ENCODE measurements at regions not wholly inside any gene's neighbourhood (a gene's known extent, or its start where the extent isn't known, plus 50 kb on each side); places are given as distances from the start of the nearest gene placed in this dataset.

- no peak for DNase-seq
- H3K4me3 ChIP-seq (ENCODE audit: low read length): no peak overlapping the region
- no peak overlapping the region for H2BK15ac ChIP-seq (replicated peaks; ENCODE audit: low read depth)
- no peak overlapping the region for H3K27ac ChIP-seq (ENCODE audit: low read depth, low read length)
- no peak overlapping the region for H3K18ac ChIP-seq (ENCODE audit: low read length)
- H4K5ac ChIP-seq (ENCODE audit: low read length): no peak overlapping the region
- no peak overlapping the region for H2BK5ac ChIP-seq (ENCODE audit: low read length)
- no peak overlapping the region for H3K56ac ChIP-seq (ENCODE audit: low read length)
- H4K8ac ChIP-seq (ENCODE audit: low read depth, low read length): no peak overlapping the region
- no peak overlapping the region for H2AK5ac ChIP-seq (ENCODE audit: low read length)
- H3K36me3 ChIP-seq (ENCODE audit: control insufficient read depth, insufficient read depth, low read length): no peaks in the 10 kb centered on the region
- H3K79me2 ChIP-seq (ENCODE audit: control insufficient read depth, insufficient read depth, low read length): no peaks in the 10 kb centered on the region
- H3K4ac ChIP-seq (ENCODE audit: low read depth, low read length): no peak overlapping the region
- H3K23ac ChIP-seq (ENCODE audit: low read length): no peak overlapping the region
- no peaks in the 10 kb centered on the region for H3K79me1 ChIP-seq (ENCODE audit: low read length)
- no peak overlapping the region for H2BK120ac ChIP-seq (ENCODE audit: low read depth, low read length)
- H3K27me3 ChIP-seq (ENCODE audit: insufficient read depth, low read length, poor library complexity): no peaks in the 10 kb centered on the region
- H3K9ac ChIP-seq (ENCODE audit: low read length): no peak overlapping the region
- no peaks in the 10 kb centered on the region for H3K4me1 ChIP-seq (ENCODE audit: control insufficient read depth, low read depth, low read length)
- no peak overlapping the region for H3K4me2 ChIP-seq (ENCODE audit: low read length)
Observed at GRCh38 chr4:64846417-64846816, 437.2 kb upstream of the TECRL start.

GRCh38 chr4:64829749-64830148 is 420.5 kb upstream of the TECRL start:
- H3K79me1 ChIP-seq (ENCODE audit: low read length): no peaks in the 10 kb centered on the region
- no peak overlapping the region for H2BK5ac ChIP-seq (ENCODE audit: low read length)
- no peak overlapping the region for H4K8ac ChIP-seq (ENCODE audit: low read depth, low read length)
- no peak overlapping the region for H3K27ac ChIP-seq (ENCODE audit: low read depth, low read length)
- H3K4me1 ChIP-seq (ENCODE audit: control insufficient read depth, low read depth, low read length): no peaks in the 10 kb centered on the region
- H4K5ac ChIP-seq (ENCODE audit: low read length): no peak overlapping the region
- H3K18ac ChIP-seq (ENCODE audit: low read length): no peak overlapping the region
- no peaks in the 10 kb centered on the region for H3K79me2 ChIP-seq (ENCODE audit: control insufficient read depth, insufficient read depth, low read length)
- no peak overlapping the region for H3K23ac ChIP-seq (ENCODE audit: low read length)
- H3K4me3 ChIP-seq (ENCODE audit: low read length): no peak overlapping the region
- no peak overlapping the region for H3K4me2 ChIP-seq (ENCODE audit: low read length)
- no peaks in the 10 kb centered on the region for H3K36me3 ChIP-seq (ENCODE audit: control insufficient read depth, insufficient read depth, low read length)
- H3K9ac ChIP-seq (ENCODE audit: low read length): no peak overlapping the region
- no peak overlapping the region for H3K56ac ChIP-seq (ENCODE audit: low read length)
- no peak overlapping the region for H2BK120ac ChIP-seq (ENCODE audit: low read depth, low read length)
- no peak for DNase-seq
- H2BK15ac ChIP-seq (replicated peaks; ENCODE audit: low read depth): no peak overlapping the region
- no peak overlapping the region for H2AK5ac ChIP-seq (ENCODE audit: low read length)
- no peak overlapping the region for H3K4ac ChIP-seq (ENCODE audit: low read depth, low read length)
- no peaks in the 10 kb centered on the region for H3K27me3 ChIP-seq (ENCODE audit: insufficient read depth, low read length, poor library complexity)

GRCh38 chr4:64824591-64824990 is 415.3 kb upstream of the TECRL start:
- Histone ChIP-seq H3K27me3 (ENCODE audit: insufficient read depth, low read length, poor library complexity) (no peaks in the 10 kb centered on the region), H2BK5ac (ENCODE audit: low read length) (no peak overlapping the region), H4K5ac (ENCODE audit: low read length) (no peak overlapping the region), H3K4me2 (ENCODE audit: low read length) (no peak overlapping the region), H3K23ac (ENCODE audit: low read length) (no peak overlapping the region), H3K4me1 (ENCODE audit: control insufficient read depth, low read depth, low read length) (no peaks in the 10 kb centered on the region), H3K36me3 (ENCODE audit: control insufficient read depth, insufficient read depth, low read length) (no peaks in the 10 kb centered on the region), H3K56ac (ENCODE audit: low read length) (no peak overlapping the region), H3K79me2 (ENCODE audit: control insufficient read depth, insufficient read depth, low read length) (no peaks in the 10 kb centered on the region), H4K8ac (ENCODE audit: low read depth, low read length) (no peak overlapping the region), H3K4ac (ENCODE audit: low read depth, low read length) (no peak overlapping the region), H2BK15ac (replicated peaks; ENCODE audit: low read depth) (no peak overlapping the region), H3K9ac (ENCODE audit: low read length) (no peak overlapping the region), H2BK120ac (ENCODE audit: low read depth, low read length) (no peak overlapping the region), H2AK5ac (ENCODE audit: low read length) (no peak overlapping the region), H3K18ac (ENCODE audit: low read length) (no peak overlapping the region), H3K4me3 (ENCODE audit: low read length) (no peak overlapping the region), H3K27ac (ENCODE audit: low read depth, low read length) (no peak overlapping the region), H3K79me1 (ENCODE audit: low read length) (no peaks in the 10 kb centered on the region)
- DNase-seq: no peak
- no CpG with 5 or more reads among the region's 1 CpG for WGBS (ENCODE audit: extremely low coverage, insufficient coverage, low lambda C conversion rate)

- Histone ChIP-seq H2BK5ac (ENCODE audit: low read length) (no peak overlapping the region), H3K27ac (ENCODE audit: low read depth, low read length) (no peak overlapping the region)
Observed at GRCh38 chr4:64822405-64822804, 413.2 kb upstream of the TECRL start.

GRCh38 chr4:64821219-64821976 is 412.1 kb upstream of the TECRL start:
- Histone ChIP-seq H3K4me1 (ENCODE audit: control insufficient read depth, low read depth, low read length) (no peaks in the 10 kb centered on the region), H3K23ac (ENCODE audit: low read length) (no peak overlapping the region), H3K4ac (ENCODE audit: low read depth, low read length) (no peak overlapping the region), H4K5ac (ENCODE audit: low read length) (no peak overlapping the region), H3K56ac (ENCODE audit: low read length) (no peak overlapping the region), H2BK5ac (ENCODE audit: low read length) (no peak overlapping the region), H3K36me3 (ENCODE audit: control insufficient read depth, insufficient read depth, low read length) (no peaks in the 10 kb centered on the region), H3K79me1 (ENCODE audit: low read length) (no peaks in the 10 kb centered on the region), H2BK120ac (ENCODE audit: low read depth, low read length) (no peak overlapping the region), H3K9ac (ENCODE audit: low read length) (no peak overlapping the region), H3K27me3 (ENCODE audit: insufficient read depth, low read length, poor library complexity) (no peaks in the 10 kb centered on the region), H3K79me2 (ENCODE audit: control insufficient read depth, insufficient read depth, low read length) (no peaks in the 10 kb centered on the region), H3K27ac (ENCODE audit: low read depth, low read length) (no peak overlapping the region), H2BK15ac (replicated peaks; ENCODE audit: low read depth) (no peak overlapping the region), H2AK5ac (ENCODE audit: low read length) (no peak overlapping the region), H3K18ac (ENCODE audit: low read length) (no peak overlapping the region), H3K4me3 (ENCODE audit: low read length) (no peak overlapping the region), H3K4me2 (ENCODE audit: low read length) (no peak overlapping the region), H4K8ac (ENCODE audit: low read depth, low read length) (no peak overlapping the region)
- no peak for DNase-seq
- no CpG with 5 or more reads among the region's 6 CpGs for WGBS (ENCODE audit: extremely low coverage, insufficient coverage, low lambda C conversion rate)

More at GRCh38 chr4:64822405-64822804, 413.2 kb upstream of the TECRL start:
- Histone ChIP-seq H3K4ac (ENCODE audit: low read depth, low read length) (no peak overlapping the region), H3K4me3 (ENCODE audit: low read length) (no peak overlapping the region), H3K36me3 (ENCODE audit: control insufficient read depth, insufficient read depth, low read length) (no peaks in the 10 kb centered on the region), H3K23ac (ENCODE audit: low read length) (no peak overlapping the region), H3K18ac (ENCODE audit: low read length) (no peak overlapping the region), H3K79me2 (ENCODE audit: control insufficient read depth, insufficient read depth, low read length) (no peaks in the 10 kb centered on the region), H4K8ac (ENCODE audit: low read depth, low read length) (no peak overlapping the region), H4K5ac (ENCODE audit: low read length) (no peak overlapping the region), H2AK5ac (ENCODE audit: low read length) (no peak overlapping the region), H2BK15ac (replicated peaks; ENCODE audit: low read depth) (no peak overlapping the region), H3K79me1 (ENCODE audit: low read length) (no peaks in the 10 kb centered on the region), H3K9ac (ENCODE audit: low read length) (no peak overlapping the region), H3K56ac (ENCODE audit: low read length) (no peak overlapping the region), H3K4me1 (ENCODE audit: control insufficient read depth, low read depth, low read length) (no peaks in the 10 kb centered on the region), H2BK120ac (ENCODE audit: low read depth, low read length) (no peak overlapping the region), H3K4me2 (ENCODE audit: low read length) (no peak overlapping the region), H3K27me3 (ENCODE audit: insufficient read depth, low read length, poor library complexity) (no peaks in the 10 kb centered on the region)
- no peak for DNase-seq

- no peak overlapping the region for H3K23ac ChIP-seq (ENCODE audit: low read length)
- H2AK5ac ChIP-seq (ENCODE audit: low read length): no peak overlapping the region
- no peak overlapping the region for H3K4me3 ChIP-seq (ENCODE audit: low read length)
- H3K4ac ChIP-seq (ENCODE audit: low read depth, low read length): no peak overlapping the region
- no peak overlapping the region for H2BK120ac ChIP-seq (ENCODE audit: low read depth, low read length)
- no peaks in the 10 kb centered on the region for H3K27me3 ChIP-seq (ENCODE audit: insufficient read depth, low read length, poor library complexity)
- H3K36me3 ChIP-seq (ENCODE audit: control insufficient read depth, insufficient read depth, low read length): no peaks in the 10 kb centered on the region
- H3K9ac ChIP-seq (ENCODE audit: low read length): no peak overlapping the region
- no peak overlapping the region for H4K5ac ChIP-seq (ENCODE audit: low read length)
- H3K79me2 ChIP-seq (ENCODE audit: control insufficient read depth, insufficient read depth, low read length): no peaks in the 10 kb centered on the region
- no peak overlapping the region for H3K18ac ChIP-seq (ENCODE audit: low read length)
- no peaks in the 10 kb centered on the region for H3K4me1 ChIP-seq (ENCODE audit: control insufficient read depth, low read depth, low read length)
- no peak for DNase-seq
- H3K79me1 ChIP-seq (ENCODE audit: low read length): no peaks in the 10 kb centered on the region
- no peak overlapping the region for H3K4me2 ChIP-seq (ENCODE audit: low read length)
- no peak overlapping the region for H4K8ac ChIP-seq (ENCODE audit: low read depth, low read length)
- H3K56ac ChIP-seq (ENCODE audit: low read length): no peak overlapping the region
- H3K27ac ChIP-seq (ENCODE audit: low read depth, low read length): no peak overlapping the region
- no CpG with 5 or more reads among the region's 2 CpGs for WGBS (ENCODE audit: extremely low coverage, insufficient coverage, low lambda C conversion rate)
- H2BK15ac ChIP-seq (replicated peaks; ENCODE audit: low read depth): no peak overlapping the region
- no peak overlapping the region for H2BK5ac ChIP-seq (ENCODE audit: low read length)
Observed at GRCh38 chr4:64814616-64815015, 405.4 kb upstream of the TECRL start.
